GM19463 (cell line): ENCODE measurements at regions not wholly inside any gene's neighbourhood (a gene's known extent, or its start where the extent isn't known, plus 50 kb on each side); places are given as distances from the start of the nearest gene placed in this dataset.
"Not testable (repeated sequence)": the region's sequence is repeated elsewhere in the genome, so short reads cannot be mapped to it uniquely, and the experiment has no call there.

Experiments
- ATAC-seq: cut with Tn5 transposase; IDR thresholded peaks from one replicate; pipeline ENCODE4 v1.9.1; 2021; ENCODE audit warnings: mild to moderate bottlenecking, moderate library complexity; ENCODE audit not compliant: unreplicated experiment

DNA sequence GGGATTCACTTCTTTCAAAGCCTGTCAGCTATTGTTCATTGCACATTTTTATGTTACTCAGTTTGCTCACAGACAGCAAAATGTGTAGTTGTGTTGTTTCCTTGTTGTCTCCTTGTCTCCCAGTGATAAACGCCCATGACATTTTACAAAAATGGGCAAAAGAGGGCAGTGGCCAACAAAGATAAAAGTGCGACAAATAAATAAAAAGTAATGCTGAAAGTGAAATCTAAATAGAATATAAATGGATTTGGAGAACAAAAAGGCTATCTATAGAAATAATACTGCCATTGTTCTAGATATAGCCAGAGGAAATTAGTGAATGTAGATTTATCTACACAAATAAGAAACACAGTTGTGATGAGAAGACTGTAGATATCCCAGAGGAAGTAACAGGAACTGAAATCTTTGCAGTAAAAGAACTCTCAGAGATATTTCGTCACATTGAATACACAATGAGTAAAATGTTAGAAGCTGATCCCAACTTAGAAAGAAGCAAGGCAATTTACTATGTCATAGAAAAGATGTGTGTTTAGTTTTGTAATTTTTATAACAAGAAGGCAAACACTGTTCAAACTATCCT lies 1186.2 kb upstream of the FAM98A start:
- no peak for ATAC-seq

DNA sequence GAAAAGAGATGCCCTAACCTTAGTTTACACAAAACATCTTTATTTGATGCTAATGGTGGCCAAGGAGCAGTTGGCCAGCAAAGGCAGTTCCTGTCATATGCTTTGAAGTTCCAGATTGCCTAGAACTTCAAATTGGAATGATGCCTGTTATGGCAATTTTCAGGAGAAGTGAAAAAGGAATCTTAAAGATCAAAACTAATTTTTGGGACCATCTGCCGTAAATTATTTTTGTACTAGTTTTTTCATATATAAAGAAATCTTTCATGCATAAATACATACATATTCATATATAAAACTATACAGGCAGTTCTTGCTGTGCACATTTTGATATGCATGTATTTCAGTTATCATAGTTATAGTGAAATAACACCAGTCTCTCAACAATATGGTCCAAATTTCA lies 1185.6 kb upstream of the FAM98A start:
- no peak for ATAC-seq

DNA sequence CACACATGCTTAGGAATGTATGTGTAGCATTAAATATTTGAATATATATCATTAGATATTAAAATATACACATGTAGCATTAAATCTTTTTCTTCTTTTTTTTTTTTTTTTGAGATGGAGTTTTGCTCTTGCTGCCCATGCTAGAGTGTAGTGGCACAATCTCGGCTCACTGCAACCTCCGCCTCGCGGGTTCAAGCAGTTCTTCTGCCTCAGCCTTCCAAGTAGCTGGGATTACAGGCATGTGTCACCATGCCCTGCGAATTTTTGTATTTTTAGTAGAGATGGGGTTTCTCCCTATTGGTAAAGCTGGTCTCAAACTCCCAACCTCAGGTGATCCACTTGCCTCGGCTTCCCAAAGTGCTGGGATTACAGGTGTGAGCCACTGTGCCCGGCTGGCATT lies 1151.6 kb upstream of the FAM98A start:
- ATAC-seq, result not testable (repeated sequence)

DNA sequence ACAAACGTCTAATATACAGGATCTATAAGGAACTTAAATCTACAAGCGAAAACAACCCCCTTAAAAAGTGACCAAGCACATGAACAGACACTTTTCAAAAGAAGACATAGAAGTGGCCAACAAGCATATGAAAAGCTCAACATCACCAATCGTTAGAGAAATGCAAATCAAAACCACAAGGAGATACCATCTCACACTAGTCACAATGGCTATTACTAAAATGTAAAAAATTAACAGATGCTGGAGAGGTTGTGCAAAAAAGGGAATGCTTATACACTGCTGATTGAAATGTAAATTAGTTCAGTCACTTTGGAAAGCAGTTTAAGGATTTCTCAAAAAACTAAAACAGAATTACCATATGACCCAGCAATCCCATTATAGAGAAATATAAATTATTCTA lies 1148.5 kb upstream of the FAM98A start:
- no peak for ATAC-seq

DNA sequence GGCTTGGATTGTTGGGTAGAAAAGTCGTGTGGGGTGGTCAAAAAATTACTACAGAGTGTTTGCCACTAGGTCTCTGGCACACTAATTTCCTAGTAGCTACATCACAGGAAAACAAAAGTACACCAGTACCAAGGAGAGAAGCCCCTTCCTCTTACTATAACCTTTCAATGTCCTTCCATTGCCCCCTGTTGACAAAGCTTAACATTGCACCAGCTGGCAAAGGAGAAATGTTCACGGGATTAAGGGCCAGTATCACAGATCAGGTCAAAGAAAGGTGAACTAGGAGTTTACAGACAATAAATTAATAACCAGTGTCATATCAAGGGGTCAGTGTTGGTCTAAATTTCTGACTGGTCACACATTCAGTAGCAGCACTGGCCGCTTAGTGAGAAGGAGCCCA lies 1139.6 kb upstream of the FAM98A start:
- no peak for ATAC-seq

DNA sequence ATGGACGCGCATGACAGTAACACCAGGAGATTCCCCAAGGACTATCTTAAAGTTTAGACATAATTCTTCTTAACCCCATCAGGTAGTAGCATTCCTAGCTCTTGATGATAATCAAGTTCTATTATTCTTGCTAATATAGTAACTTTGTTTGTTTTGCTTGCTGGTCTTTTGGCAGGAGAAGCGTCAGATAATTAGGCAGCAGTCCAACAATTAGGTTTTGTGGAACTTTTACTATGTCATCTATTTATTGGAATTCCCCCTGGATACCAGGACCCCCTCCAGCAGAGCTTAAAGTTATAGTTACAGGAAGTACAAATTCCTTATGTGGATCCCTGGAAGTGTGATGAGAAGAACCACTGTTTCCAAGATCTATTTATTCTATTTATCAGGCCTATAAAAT lies 1138.0 kb upstream of the FAM98A start:
- no peak for ATAC-seq

DNA sequence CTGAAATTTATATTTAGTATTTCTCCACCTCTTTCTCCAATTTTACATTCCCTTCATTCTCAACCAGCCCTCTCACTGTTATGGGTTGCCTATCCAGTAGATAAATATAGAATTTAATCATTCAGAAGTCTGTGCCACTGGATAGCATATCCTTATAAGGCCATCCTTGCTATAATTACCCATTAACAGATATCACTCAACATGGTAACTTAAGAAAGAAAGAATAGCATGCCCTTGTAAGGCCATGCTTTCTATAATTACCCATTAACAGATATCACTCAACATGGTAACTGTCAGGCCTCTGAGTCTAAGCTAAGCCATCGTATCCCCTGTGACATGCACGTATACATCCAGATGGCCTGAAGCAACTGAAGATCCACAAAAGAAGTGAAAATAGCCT lies 1137.4 kb upstream of the FAM98A start:
- peak; percentile 45 for ATAC-seq

DNA sequence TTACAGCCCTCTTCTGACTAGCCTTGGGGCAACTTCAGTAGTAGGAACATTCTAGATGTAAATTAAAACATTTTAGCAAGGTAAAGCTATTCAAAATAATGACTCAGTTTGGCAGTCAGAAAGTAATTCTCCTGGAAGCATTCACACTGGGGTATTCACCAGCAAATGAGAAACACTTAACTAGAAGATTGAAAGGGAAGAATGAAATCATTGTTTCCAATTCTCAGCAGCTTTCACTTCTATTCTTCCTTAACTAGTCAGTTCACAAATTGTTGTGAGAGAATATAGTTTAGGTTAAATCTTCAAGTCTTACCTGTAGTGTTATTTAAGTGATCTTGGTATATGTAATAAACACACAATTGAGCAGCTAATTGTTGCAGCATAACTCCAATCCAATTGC lies 1135.6 kb upstream of the FAM98A start:
- ATAC-seq, result no peak

DNA sequence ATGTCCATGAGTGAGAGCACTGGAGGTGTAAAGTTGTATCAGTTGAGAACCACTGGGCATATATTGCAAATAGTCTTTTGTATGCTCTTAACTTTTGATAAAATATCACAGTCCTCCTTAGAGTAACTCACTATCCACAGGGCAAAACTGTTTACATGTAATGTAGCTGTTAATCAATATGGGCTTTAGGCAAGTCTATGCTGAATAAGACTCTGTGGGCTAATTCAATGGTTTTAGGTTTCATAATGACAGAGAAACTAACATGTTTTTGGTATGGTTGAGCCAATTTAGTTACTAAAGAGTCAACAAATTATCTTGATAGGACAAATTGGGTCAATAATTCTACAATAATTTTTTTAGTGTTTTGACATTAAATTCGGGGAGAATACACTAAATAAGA lies 1134.9 kb upstream of the FAM98A start:
- ATAC-seq, result peak; percentile 37

DNA sequence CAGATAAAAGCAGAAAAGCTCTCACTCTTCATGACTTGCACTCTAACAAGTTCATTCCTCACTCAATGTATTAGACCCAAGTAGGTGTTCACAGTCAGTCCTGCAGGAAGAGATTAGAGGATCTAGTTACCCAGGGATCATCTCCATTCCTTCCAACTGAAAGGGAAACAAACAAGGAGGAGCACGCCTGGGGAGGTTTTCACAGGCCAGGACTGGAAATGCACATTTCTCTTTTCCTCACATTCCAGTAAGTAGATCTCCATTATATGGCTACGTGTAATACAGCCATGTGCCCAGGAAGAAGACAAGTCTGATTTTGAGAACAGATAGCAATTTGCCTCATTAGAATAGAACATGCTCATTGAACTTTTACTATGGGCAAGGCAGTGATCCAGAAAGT lies 1132.2 kb upstream of the FAM98A start:
- ATAC-seq, result no peak

DNA sequence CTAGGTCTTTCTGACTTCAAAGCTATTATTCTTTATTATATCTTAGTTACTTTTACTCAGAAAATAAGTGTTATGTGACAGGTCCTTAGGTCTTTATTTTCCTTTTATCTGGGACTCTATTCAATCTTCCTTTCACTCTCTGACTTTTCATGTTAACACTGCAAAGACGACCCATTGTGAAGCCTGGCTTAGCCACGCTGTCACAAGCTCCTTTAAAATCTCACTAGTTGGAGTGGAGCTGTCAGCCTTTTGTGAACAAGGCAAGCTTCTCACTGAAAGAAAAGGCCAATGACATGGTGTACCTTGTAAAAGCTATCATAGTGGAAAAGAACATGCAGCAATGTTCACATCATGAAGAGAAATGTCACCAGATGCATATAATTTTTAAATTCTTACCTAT lies 1130.7 kb upstream of the FAM98A start:
- ATAC-seq, result no peak

DNA sequence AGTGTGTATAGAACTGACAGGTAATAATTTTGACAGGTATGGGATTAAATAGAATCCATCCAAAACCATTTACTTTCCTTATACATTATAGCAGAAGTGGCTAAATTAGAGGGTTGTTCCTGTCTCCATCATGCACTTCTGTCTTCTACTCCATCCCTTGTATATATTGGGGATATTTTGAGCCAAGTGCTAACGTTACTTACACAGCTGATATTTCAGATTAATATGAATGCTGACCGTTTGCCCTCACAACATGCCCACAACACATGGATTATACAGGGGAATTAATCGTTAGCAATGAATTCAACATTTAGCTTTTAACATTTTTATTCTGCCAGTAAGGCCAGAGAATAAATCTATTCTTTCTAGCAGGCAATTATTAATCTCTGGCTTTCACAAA lies 1125.0 kb upstream of the FAM98A start:
- ATAC-seq, result no peak

DNA sequence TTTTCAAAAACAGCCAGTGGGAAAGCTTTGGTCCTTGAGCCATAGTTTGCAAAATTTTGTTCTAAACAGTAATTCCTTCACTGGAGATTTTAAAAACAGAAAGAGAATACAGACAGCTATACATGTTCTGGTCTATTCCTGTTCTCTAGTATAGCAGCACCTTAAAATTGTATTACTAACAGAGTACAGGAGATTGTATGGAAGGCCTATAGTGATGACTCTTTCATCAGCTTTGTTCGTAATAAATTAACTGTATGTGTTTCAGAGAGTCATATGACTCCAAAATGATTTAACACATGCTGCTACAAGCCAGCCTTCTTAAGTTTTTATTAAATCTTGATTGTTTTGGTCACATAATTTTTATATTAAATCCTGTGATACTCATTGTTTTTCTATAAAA lies 1124.6 kb upstream of the FAM98A start:
- ATAC-seq, result no peak

DNA sequence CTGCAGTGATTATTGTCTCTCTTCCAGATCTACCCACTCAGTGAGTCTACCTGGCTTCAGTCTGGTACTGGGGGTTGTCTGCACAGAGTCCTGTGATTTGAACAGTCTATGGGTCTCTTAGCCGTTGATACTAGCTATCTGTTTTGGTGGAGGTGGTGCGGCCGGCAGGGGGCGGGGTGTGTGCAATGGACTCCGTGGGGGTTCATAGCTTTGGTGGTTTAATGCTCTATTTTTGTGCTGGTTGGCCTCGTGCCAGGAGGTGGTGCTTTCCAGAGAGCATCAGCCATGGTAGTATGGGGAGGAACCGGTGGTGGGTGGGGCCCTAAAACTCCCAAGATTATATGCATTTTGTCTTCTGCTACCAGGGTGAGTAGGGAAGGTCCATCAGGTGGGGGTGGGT lies 1120.1 kb upstream of the FAM98A start:
- no peak for ATAC-seq

DNA sequence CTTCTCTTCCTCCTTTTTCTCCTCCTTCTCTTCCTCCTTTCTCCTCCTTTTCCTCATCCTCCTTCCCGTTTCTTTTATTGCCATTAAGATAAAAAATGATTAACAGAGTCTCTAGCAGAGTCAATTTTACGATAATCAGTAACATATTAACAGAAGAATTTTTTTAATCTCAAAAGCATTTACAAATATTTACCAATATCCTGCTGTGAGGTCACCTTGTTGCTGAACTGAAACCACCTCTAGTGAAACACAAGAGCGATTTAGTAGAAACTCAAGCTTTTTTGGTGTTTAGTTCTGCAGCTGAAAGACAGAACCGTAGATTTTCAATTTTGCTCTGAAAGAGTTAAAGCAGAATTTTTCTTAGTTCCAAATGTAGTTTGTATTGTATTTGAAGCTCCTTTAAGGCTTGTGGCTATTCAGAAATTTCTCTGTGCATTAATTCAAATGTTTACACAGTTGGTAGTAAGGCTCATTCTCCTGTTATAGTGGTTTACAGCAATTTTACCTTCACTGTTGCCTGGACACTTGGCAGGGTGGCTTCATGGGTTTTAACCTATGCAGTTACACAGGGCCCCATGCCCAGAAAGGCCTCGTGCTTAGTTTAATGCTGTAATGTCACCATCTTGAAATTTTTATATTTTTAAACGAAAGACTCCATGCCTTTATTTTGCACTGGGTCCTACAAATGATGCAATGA lies 1106.6 kb upstream of the FAM98A start:
- peak; percentile 68 for ATAC-seq

DNA sequence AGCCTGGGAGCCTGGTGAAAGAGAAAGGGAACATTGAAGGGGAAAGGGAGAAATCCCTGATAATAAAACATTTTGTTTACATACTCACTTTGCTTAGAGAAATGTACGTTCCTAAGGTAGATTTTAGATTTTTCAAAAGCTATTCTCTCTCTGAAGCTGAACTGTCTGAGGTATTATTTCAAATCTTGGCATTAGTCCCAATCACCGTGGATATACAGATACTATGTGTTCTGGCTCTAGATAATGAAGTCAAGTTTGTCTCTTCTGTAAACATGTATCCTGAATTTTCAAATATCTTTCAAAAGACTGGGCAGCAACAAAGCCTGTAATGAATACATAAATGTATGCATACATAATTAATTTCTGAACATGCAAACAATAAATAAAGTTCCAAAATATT lies 1104.2 kb upstream of the FAM98A start:
- ATAC-seq, result no peak

DNA sequence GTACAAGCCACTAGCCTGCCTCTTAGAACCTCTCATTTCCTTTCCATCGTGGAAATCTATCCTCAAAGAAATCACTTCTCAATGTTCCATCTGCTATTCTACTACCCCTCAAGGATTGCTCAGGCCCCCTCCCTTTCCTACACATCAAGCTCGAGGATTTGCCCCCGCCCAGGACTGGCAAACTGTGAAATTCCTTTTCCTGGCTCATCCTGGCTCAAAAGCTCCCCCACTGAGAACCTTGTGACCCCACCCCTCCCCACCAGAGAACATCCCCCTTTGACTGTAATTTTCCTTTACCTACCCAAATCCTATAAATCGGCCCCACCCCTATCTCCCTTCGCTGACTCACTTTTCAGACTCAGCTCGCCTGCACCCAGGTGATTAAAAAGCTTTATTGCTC lies 1103.3 kb upstream of the FAM98A start:
- not testable (repeated sequence) for ATAC-seq

DNA sequence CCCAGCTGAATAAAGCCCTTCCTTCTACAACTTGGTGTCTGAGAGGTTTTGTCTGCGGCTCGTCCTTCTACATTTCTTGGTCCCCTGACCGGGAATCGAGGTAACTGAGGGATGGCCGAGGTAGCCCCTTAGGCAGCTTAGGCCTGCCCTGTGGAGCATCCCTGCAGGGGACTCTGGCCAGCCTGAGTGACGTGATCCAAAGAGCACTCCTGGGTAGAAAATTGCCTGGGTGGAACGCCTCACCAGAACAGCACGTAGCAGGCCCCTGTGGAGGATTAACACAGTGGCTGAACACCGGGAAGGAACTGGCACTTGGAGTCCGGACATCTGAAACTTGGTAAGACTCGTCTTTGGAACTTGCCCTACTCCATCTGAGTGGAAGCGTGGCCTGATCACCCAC lies 1078.5 kb upstream of the FAM98A start:
- not testable (repeated sequence) for ATAC-seq

DNA sequence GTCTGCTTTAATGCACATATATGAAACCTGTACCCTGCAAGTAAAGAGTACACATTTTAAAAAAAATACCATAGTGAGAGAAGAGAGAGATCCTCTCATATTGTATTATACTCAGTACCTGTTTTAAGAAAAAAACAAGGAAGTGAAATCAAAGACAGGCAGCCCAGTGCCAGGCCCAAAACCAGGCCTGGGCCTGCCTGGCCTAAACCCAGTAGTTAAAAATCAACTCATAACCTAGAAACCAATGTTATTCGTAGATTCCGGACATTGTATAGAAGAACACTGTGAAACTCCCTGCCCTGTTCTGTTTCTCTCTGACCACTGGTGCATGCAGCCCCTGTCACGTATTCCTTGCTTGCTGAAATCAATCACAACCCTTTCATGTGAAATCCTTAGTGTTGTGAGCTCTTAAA lies 1078.0 kb upstream of the FAM98A start:
- ATAC-seq, result peak; percentile 40

DNA sequence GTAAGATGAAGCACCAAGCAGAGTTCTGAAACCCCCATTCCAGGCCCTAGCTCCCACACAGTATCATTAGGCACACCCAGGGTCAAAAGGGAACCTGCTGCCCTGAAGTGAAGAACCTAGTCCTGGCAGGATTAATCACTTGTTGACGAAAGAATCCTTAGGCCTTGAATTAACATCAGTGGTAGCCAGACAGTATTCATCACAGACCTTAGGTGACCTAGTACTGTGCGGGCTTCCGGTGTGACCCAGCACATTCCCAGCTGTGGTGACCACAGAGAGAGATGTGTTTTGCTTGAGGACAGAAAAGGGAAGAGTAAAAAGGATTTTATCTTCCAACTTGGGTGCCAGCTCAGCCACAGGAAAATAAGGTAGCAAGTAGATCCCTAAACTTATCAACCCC lies 1071.4 kb upstream of the FAM98A start:
- ATAC-seq, result no peak

DNA sequence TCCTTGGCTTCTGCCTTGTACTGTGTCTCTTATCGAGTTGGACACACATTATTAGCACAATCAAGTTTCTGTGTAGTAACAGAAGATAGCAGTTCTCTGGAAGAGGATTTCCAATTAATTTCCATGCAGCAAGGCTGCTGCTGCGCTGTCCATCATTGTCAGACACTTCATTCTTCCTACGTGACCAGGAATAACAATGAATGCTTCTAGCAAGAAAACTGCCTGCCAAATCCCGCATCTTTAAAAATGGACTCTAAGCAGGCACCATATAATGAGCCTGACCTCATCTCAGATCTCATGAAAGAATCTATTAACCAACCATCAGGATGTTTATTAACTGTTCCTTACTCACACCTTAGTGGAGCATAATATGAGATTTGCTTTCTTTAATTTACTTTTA lies 1067.7 kb upstream of the FAM98A start:
- no peak for ATAC-seq

DNA sequence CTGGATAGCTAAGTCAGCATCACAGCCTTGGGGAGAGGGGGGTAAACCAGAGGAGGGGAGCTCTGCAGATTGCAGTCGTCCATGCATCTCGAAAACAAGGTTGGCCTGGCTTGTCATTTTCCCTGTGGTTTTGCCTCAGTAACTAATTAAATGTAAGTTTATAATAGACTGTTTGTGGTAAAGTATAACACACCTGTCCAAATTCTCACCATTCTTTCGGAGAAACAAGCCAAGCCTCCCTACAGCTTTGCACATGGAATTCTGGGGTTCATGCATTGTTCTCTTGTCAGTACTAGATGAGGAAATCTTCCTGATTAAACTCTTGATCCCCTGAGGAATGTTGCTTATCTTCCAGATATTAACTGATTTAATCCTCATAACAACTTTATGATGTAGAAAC lies 1065.2 kb upstream of the FAM98A start:
- no peak for ATAC-seq

DNA sequence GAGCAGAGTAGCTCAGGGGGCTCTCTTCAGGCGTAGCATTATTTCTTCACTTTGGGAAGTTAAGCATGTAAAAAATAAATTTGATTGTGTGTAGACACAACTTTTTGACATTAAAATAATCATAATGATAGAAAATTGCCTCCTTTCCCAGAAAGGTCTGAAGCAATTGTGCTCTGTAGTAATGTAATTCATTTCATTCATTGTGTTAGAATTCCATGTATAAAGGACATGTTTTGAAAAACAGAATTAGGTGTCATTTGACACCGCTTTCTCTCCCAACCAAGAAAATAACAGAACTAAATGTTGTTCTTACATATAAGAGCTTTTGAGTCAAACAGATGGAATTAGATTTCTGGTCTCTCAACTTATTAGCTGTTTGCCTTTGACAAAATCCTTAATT lies 1064.2 kb upstream of the FAM98A start:
- ATAC-seq, result no peak
